LNCaP clone FGC (cell line): ENCODE measurements at regions not wholly inside any gene's neighbourhood (a gene's known extent, or its start where the extent isn't known, plus 50 kb on each side); places are given as distances from the start of the nearest gene placed in this dataset.
"Not testable (repeated sequence)": the region's sequence is repeated elsewhere in the genome, so short reads cannot be mapped to it uniquely, and the experiment has no call there.

Source experiments
- DNase-seq: peaks from one replicate; pipeline ENCODE4 v3.0.0-alpha.2; 2011; ENCODE audit warnings: low read depth
- H3K4me3 ChIP-seq: 2 replicates; pipeline ENCODE4 v1.5.1; 2011; ENCODE audit warnings: mild to moderate bottlenecking, low read depth, low read length, control low read depth
- CTCF ChIP-seq: IDR thresholded peaks from 2 replicates; pipeline ENCODE4 v1.5.1; 2012; ENCODE audit warnings: mild to moderate bottlenecking; ENCODE audit not compliant: control insufficient read depth, insufficient read depth; ENCODE audit errors: extremely low read depth

- no peak for DNase-seq
- no peak overlapping the region for H3K4me3 ChIP-seq
- no peak for TF ChIP-seq CTCF
These were observed 188.0 kb upstream of the NR2F2 start for GRCh38 chr15:96142498-96142897.

- H3K4me3 ChIP-seq, result no peak overlapping the region
- TF ChIP-seq CTCF, result no peak
- no peak for DNase-seq
These were observed 185.8 kb upstream of the NR2F2 start for GRCh38 chr15:96144734-96145133.

- TF ChIP-seq CTCF, result no peak
- no peak for DNase-seq
- no peak overlapping the region for H3K4me3 ChIP-seq
These were observed 183.8 kb upstream of the NR2F2 start for GRCh38 chr15:96146726-96147125.

- no peak for DNase-seq
- TF ChIP-seq CTCF, result no peak
These were observed 183.2 kb upstream of the NR2F2 start for GRCh38 chr15:96147267-96147666.

GRCh38 chr15:96150254-96150653 is 180.2 kb upstream of the NR2F2 start:
- no peak overlapping the region for H3K4me3 ChIP-seq
- TF ChIP-seq CTCF, result no peak
- no peak for DNase-seq

More at GRCh38 chr15:96147267-96147666, 183.2 kb upstream of the NR2F2 start:
- no peak overlapping the region for H3K4me3 ChIP-seq

GRCh38 chr15:96151749-96152148 is 178.8 kb upstream of the NR2F2 start:
- not testable (repeated sequence) for DNase-seq, H3K4me3 ChIP-seq

- TF ChIP-seq CTCF, result no peak
- H3K4me3 ChIP-seq, result no peak overlapping the region
- no peak for DNase-seq
These were observed 176.6 kb upstream of the NR2F2 start for GRCh38 chr15:96153929-96154328.
